K562 (cell line): ENCODE measurements at regions not wholly inside any gene's neighbourhood (a gene's known extent, or its start where the extent isn't known, plus 50 kb on each side); places are given as distances from the start of the nearest gene placed in this dataset.

Source experiments
- ADNP ChIP-seq: fragments of 200-800 bp; sonication (Bioruptor generic); IDR thresholded peaks from 2 replicates; pipeline ENCODE4 v1.6.1; 2016; ENCODE audit warnings: missing genetic modification characterization, missing compliant biosample characterization
- E2F6 ChIP-seq, 2 experiments: IDR thresholded peaks; 2 replicates each; pipeline ENCODE4 v1.6.1; 2011; ENCODE audit warnings: borderline replicate concordance in 1 of 2, control low read depth in 1 of 2, low read depth in 1 of 2, low read length in 1 of 2, mild to moderate bottlenecking in 1 of 2, mixed read lengths in 1 of 2, moderate library complexity in 1 of 2; ENCODE audit not compliant: insufficient read depth in 1 of 2, insufficient read length in 1 of 2, poor library complexity in 1 of 2, severe bottlenecking in 1 of 2; ENCODE audit errors: extremely low read depth in 1 of 2
- MAX ChIP-seq: sonication (generic); formaldehyde crosslinking; IDR thresholded peaks from 2 replicates; pipeline ENCODE4 v1.9.0; 2022; ENCODE audit warnings: mild to moderate bottlenecking, missing genetic modification reagents
- NFE2L1 ChIP-seq: fragments of 450-650 bp; IDR thresholded peaks from 2 replicates; pipeline ENCODE4 v1.6.1; 2016; ENCODE audit warnings: missing genetic modification characterization, low read depth, mild to moderate bottlenecking, missing compliant biosample characterization, moderate library complexity, borderline replicate concordance
- SIN3A ChIP-seq, 2 experiments: fragments of 150-350 bp in 1 of 2; IDR thresholded peaks; 2 replicates each; pipeline ENCODE4 v1.6.1; 2011 to 2016; ENCODE audit warnings: borderline replicate concordance in 2 of 2, low read depth in 2 of 2, low read length in 2 of 2, mild to moderate bottlenecking in 2 of 2, moderate library complexity in 2 of 2; ENCODE audit not compliant: control insufficient read depth in 1 of 2
- SMARCE1 ChIP-seq: fragments of 450-650 bp; IDR thresholded peaks from 2 replicates; pipeline ENCODE4 v1.7.1; 2016; ENCODE audit warnings: mild to moderate bottlenecking
- TRIM28 ChIP-seq: fragments of 450-650 bp; IDR thresholded peaks from 2 replicates; pipeline ENCODE4 v1.6.1; 2017

GRCh38 chr1:185458670-185459069 lies 141.6 kb upstream of the IVNS1ABP start:
- no peak for TF ChIP-seq E2F6 (IDR thresholded peaks at IDR 0.05; ENCODE audit: borderline replicate concordance in 1 of 2, extremely low read depth in 1 of 2, insufficient read depth in 1 of 2, insufficient read length in 1 of 2, low read depth in 1 of 2, low read length in 1 of 2, poor library complexity in 1 of 2, severe bottlenecking in 1 of 2)
- TF ChIP-seq ADNP (tag), result no peak
- no peak for TF ChIP-seq MAX (CRISPR knock-in tag)
- no peak for TF ChIP-seq TRIM28
- no peak for TF ChIP-seq SMARCE1
- no peak for TF ChIP-seq NFE2L1
- TF ChIP-seq SIN3A (IDR thresholded peaks at IDR 0.05; ENCODE audit: borderline replicate concordance in 2 of 2, control insufficient read depth in 1 of 2, low read depth in 2 of 2, low read length in 2 of 2), result no peak
